ENCODE measurements at regions not wholly inside any gene's neighbourhood (a gene's known extent, or its start where the extent isn't known, plus 50 kb on each side); places are given as distances from the start of the nearest gene placed in this dataset.

DNA sequence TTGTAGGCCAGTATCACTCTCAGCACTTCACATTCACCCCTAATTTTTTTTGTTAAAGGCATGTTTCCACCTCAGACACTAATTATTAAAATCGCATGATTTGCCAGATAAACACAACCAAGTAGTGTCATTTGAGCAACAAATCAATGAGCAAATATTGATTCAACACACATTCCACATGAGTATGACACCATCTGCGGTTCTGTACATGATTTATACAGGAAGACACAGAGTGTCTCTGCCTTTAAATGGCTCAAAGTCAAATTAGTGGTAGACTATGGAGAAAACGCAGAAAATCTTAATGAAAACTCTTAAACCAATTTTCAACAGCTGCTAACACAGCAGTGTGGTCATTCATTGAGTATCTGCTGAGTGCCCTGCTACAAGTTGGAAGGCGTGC, 300.2 kb downstream of the SOX4 start:
- no peak for DNase-seq

DNA sequence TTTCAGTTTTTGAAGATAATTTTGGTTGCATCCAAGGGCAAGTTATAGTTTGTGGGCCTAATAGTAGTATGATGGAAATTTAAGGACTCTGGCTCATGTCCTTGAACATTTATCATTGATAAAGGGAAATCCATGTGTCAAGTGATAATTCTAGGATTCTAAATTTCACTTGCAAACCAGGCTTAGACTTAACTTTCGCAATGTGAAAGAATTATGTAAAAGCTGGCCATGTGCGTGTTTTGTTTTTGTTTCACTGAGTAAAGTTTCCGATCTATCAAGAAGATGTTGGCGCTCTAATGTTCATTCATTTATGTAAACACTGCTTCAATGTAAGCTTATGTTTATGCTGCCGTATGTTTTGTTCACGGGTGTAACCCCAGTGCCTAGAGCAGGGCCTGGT, 302.0 kb downstream of the SOX4 start:
- no peak for DNase-seq

GRCh38 chr6:21898107-21898796, 304.7 kb downstream of the SOX4 start:
- DNase-seq = no peak

DNA sequence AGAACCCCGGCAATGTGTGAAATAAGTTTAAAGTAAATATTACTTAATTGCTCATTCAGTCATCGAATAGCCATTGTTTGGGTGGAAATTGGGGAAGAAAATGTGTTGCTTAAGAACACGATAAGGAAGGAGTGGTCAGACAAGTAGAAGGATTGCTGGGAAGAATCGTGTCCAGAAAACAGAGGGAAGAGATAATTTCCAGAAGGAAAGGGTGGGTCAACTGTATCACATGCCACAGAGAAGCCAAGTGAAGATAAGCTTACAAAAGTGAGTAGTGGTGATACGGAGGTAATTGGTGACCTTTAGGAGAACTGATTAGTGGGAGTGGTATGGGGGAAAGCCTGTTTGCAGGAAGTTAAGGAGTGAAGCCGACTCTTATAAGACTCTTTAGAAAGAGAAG, 306.2 kb downstream of the SOX4 start:
- DNase-seq = no peak

- DNase-seq = no peak
Observed at GRCh38 chr6:21900730-21901129, 307.2 kb downstream of the SOX4 start.

- DNase-seq = no peak
Observed at GRCh38 chr6:21902628-21903169, 309.1 kb downstream of the SOX4 start.

GRCh38 chr6:21905531-21905930, 312.0 kb downstream of the SOX4 start:
- DNase-seq = no peak

- DNase-seq = no peak
Observed at GRCh38 chr6:21906826-21907225, 313.3 kb downstream of the SOX4 start.

GRCh38 chr6:21907291-21907690, 313.7 kb downstream of the SOX4 start:
- no peak for DNase-seq

DNA sequence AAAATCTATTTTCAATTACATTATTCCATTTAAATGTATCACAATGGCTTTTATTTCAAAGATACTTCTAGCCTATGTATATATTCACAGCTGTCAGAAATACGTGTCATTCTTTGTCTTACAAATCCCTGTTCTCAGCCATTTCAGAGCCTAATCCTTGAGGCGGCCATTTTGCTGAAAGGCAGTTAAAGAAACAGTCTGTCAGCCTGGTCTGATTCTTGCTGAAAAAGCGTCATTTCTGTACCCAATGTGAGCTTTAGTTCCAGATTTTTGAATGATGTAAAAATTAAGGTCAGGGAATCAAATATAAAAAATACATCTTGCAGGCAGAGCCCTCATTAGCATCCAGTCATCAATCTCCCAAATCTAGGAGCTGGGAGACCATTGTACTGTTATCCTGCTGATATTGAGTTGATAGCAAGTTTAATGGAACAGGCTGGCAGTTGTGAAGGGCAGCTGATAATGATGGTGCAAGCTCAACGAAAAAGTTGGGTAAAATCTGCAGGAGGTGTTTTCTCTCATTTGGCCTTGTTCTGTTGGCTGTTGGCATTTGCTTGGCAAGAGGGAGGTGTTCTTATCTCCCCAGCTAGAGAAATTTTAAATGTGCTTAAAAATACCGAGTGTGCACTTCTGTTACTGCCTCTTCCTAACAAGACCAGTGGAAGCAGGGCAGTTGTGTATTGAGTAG, 314.8 kb downstream of the SOX4 start:
- no peak for DNase-seq

GRCh38 chr6:21909321-21909720, 315.8 kb downstream of the SOX4 start:
- no peak for DNase-seq

DNA sequence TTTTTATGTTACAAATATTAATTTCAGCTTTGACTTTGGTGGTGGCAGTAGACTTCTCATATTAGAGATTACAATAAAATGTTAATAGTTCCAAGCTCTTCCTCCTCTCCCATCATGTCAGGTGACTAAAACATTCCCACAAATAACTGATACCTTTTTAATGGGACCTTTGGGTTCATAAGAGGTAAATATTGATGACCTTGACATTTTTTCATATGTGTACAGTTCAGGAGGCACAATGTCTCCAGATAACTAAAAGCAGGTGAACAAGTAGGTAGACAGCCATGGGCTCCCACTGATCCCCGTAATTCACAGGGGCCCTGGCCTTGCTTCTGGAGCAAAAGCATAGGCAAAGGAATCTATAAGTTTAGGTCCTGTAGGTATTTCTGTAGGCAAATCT, 317.7 kb downstream of the SOX4 start:
- DNase-seq = no peak

DNA sequence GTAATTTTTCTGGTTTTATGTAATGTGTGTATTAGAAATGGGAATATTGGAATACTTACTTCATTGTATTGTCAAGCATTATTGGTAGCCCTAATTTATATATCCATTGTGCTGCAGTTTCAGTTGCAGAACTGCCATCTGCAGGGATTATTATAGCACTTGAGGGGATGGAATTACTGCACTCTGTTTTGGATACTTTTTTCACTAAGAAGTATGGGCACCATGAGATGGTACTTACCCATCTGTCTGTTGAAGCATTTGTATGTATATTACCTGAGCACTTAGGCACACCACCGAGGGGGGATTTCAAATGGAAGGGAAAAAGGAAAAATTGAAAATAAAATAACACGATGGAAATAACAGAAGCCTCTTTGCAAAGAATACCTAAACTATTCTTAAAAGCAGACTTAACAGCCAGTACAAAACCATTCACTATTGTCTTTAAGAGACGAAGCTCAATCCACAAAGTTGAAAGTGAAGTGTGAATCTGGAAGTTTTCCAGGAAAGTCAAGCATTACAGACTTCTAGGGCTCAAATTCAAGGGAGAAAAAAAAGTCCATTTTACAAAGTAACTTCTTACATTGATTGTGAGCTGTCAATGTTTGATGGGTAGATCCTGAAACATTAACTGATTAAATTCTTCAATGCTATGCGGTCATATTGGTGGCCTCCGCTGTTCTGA, 318.7 kb downstream of the SOX4 start:
- DNase-seq = no peak

DNA sequence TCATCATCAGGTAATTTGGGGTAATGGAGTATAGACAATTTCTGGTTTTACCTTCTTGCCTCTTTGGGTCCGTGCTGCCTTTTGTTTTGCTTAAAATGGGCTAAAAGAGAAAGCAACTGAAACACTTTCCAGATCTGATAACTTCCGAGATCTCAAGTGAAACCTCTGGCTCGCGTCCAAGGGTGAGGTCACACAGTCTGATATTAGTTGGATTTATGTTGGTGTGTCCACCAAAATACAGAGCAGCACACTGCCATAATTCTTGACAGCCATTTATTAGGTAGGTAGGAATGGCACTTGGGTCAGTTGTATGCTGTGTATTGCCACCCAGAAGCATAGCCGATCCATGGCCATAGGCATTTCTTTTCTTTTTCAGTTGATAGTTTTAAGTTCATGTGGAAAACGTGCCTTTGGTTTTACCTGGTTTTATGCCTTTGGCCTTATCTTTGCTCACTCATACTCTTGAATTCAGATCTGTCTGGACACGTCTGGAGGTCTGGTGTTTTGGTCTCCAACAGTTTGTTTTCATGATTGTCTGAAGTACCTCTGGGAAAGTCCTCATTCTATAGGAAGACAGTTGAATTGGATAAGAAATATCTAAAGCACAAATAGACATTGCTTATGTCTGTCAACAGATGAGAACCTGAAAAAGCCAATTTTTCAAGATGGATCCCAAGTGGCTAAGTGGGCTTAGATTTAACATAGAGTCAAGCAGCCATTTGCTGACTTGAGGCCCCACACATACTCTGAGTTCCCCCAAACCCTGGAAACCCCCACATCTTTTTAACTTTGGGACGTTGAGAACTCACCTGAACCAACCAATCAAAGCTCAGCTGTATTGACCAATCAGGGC, 320.8 kb downstream of the SOX4 start:
- peak; percentile 43 for DNase-seq

- no peak for DNase-seq
Observed at GRCh38 chr6:21915707-21916260, 322.2 kb downstream of the SOX4 start.

DNA sequence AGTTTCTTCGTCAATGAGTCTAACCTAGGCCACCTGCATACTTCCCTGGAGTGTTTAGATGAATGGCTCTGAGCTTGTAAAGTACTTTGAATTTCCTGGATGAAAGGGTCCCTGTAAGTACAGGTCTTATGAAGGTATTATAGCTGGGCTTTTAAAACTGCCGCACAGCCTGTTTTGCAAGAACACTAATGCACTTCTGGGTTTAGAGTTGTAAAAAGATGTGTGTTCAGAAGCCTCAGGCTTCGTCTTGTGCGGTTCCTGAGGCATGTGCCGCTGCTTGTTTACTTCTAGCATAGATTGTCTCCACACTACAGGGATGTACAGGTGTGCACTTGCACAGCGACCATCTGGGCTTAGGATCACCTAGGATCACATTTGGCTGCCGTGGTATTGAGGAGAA, 324.5 kb downstream of the SOX4 start:
- no peak for DNase-seq

DNA sequence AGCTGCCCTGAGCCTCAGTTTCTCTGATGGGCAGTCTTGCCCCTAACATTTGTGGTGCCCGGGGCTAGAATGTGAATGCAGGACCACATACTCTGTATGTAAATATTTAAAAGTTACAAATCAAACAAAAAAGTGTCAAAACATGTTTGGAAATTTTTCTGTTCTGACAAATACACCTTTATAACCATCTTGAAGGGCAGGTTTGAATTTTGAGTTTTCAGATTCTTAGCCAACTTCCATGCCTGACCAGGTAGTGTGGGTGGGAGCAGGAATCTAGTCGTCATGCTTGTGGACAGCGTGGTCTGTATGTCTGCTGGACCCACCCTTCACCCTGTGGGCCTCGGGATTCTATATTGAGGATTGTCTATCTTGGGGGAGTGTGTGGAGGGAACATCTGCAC, 325.1 kb downstream of the SOX4 start:
- no peak for DNase-seq

- no peak for DNase-seq
Observed at GRCh38 chr6:21922086-21922485, 328.5 kb downstream of the SOX4 start.

GRCh38 chr6:21924002-21924401, 330.5 kb downstream of the SOX4 start:
- DNase-seq = no peak

GRCh38 chr6:21928827-21929226, 335.3 kb downstream of the SOX4 start:
- DNase-seq = no peak

- DNase-seq = no peak
Observed at GRCh38 chr6:21931641-21932335, 338.2 kb downstream of the SOX4 start.

- DNase-seq = no peak
Observed at GRCh38 chr6:21933351-21933750, 339.8 kb downstream of the SOX4 start.
